ENCODE measurements at regions not wholly inside any gene's neighbourhood (a gene's known extent, or its start where the extent isn't known, plus 50 kb on each side); places are given as distances from the start of the nearest gene placed in this dataset.

DNA sequence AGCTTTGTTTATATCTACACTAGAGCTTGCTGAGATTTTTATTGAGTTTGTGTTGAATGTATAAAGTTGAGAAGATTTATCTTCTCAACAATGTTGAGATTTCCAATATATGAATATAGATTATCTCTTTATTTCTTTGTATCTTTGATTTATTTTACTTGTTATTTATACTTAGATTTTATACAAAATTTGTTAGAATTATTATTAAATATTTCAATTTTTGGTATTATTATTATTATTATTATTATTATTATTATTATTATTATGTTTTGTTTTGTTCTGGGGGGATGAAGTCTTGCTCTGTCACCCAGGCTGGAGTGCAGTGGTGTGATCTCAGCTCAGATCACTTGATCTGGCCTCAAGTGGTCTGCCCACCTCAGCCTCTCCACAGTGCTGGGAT is 322.5 kb downstream of the PPARGC1A start:
- Histone ChIP-seq H3K9me3 (ENCODE audit: control insufficient read depth, low read depth, low read length) (no peaks in the 10 kb centered on the region), H3K18ac (ENCODE audit: insufficient read length, low read depth, low read length) (no peak overlapping the region), H4K8ac (replicated peaks; ENCODE audit: insufficient read length, low read depth, low read length) (no peak overlapping the region), H4K20me1 (ENCODE audit: control insufficient read depth, insufficient read depth, insufficient read length) (no peaks in the 10 kb centered on the region), H2BK120ac (ENCODE audit: low read depth, low read length, poor library complexity, severe bottlenecking) (no peak overlapping the region), H3K4ac (ENCODE audit: low read depth, low read length) (no peak overlapping the region), H4K91ac (ENCODE audit: insufficient read length, low read depth, low read length) (no peak overlapping the region), H3K27ac (ENCODE audit: insufficient read length, low read depth, low read length) (no peak overlapping the region), H3K14ac (ENCODE audit: insufficient read depth, low read length) (no peak overlapping the region), H3K23ac (ENCODE audit: insufficient read length, low read depth, low read length) (no peak overlapping the region), H3K56ac (ENCODE audit: insufficient read length, low read depth, low read length) (no peak overlapping the region), H3K79me1 (ENCODE audit: insufficient read depth, low read depth, low read length, poor library complexity, severe bottlenecking) (no peaks in the 10 kb centered on the region), H3K27me3 (ENCODE audit: insufficient read depth, low read length) (no peaks in the 10 kb centered on the region), H4K5ac (ENCODE audit: insufficient read length, low read depth, low read length) (no peak overlapping the region), H2BK20ac (ENCODE audit: low read depth, low read length, poor library complexity, severe bottlenecking) (no peak overlapping the region), H3K23me2 (ENCODE audit: insufficient read length, low read depth, low read length, poor library complexity, severe bottlenecking) (no peaks in the 10 kb centered on the region), H2BK15ac (ENCODE audit: low read depth, low read length) (no peak overlapping the region), H3K9ac (ENCODE audit: extremely low read depth, insufficient read length, low read length) (no peak overlapping the region), H3K4me2 (ENCODE audit: insufficient read depth, insufficient read length, low read length) (no peak overlapping the region), H2AK5ac (ENCODE audit: insufficient read length, low read length) (no peak overlapping the region), H2AFZ (ENCODE audit: low read length) (no peak overlapping the region), H3T11ph (ENCODE audit: low read length) (no peak overlapping the region), H2BK12ac (ENCODE audit: insufficient read length, low read depth, low read length) (no peak overlapping the region), H3K4me1 (ENCODE audit: insufficient read depth, low read length) (no peaks in the 10 kb centered on the region), H2BK5ac (ENCODE audit: insufficient read length, low read length) (no peak overlapping the region), H3K79me2 (ENCODE audit: insufficient read depth, low read length) (no peaks in the 10 kb centered on the region)
- DNase-seq = no peak
- H3K4me1 Mint-ChIP-seq = peaks cover 10 to 13% of the 10 kb centered on the region in 2 experiments
- peaks cover 0 to under 1% of the 10 kb centered on the region in 2 experiments; a peak in 1 of 5 replicates for H3K9me3 Mint-ChIP-seq
- TF ChIP-seq CTCF (conservative IDR thresholded peaks at IDR 0.05) = no peak
- no peak overlapping the region for H3K27ac Mint-ChIP-seq
- peaks cover 0 to 3% (median 0%) of the 10 kb centered on the region in 3 experiments; a peak in 2 of 7 replicates for H3K36me3 Mint-ChIP-seq (ENCODE audit: insufficient read depth in 1 of 3, low read depth in 3 of 3)
- no peaks in the 10 kb centered on the region for H3K27me3 Mint-ChIP-seq (ENCODE audit: low read depth)
- no peak overlapping the region for H3K4me3 Mint-ChIP-seq
